BLaER1 (cell line): ENCODE measurements at regions not wholly inside any gene's neighbourhood (a gene's known extent, or its start where the extent isn't known, plus 50 kb on each side); places are given as distances from the start of the nearest gene placed in this dataset.
A peak's percentile ranks its signal among the peaks of the same experiment; 100 is the strongest.

Experiments used
- H3K27ac ChIP-seq: shearing (Covaris generic); formaldehyde crosslinking; 2 replicates; pipeline ENCODE4 v1.8.1; 2022
- H3K27me3 ChIP-seq: shearing (Covaris generic); formaldehyde crosslinking; 2 replicates; pipeline ENCODE4 v1.8.1; 2022
- H3K36me3 ChIP-seq: shearing (Covaris generic); formaldehyde crosslinking; 2 replicates; pipeline ENCODE4 v1.8.1; 2022
- H3K4me1 ChIP-seq: shearing (Covaris generic); formaldehyde crosslinking; 2 replicates; pipeline ENCODE4 v1.8.1; 2022
- H3K4me2 ChIP-seq: shearing (Covaris generic); formaldehyde crosslinking; 2 replicates; pipeline ENCODE4 v1.8.1; 2022
- H3K4me3 ChIP-seq: shearing (Covaris generic); formaldehyde crosslinking; 2 replicates; pipeline ENCODE4 v1.8.1; 2022
- H3K9ac ChIP-seq: shearing (Covaris generic); formaldehyde crosslinking; 2 replicates; pipeline ENCODE4 v1.8.1; 2022
- H3K9me3 ChIP-seq: shearing (Covaris generic); formaldehyde crosslinking; 2 replicates; pipeline ENCODE4 v1.8.1; 2022
- H4K20me1 ChIP-seq: shearing (Covaris generic); formaldehyde crosslinking; 2 replicates; pipeline ENCODE4 v1.8.1; 2022
- Cebpa-rat ChIP-seq: shearing (Covaris generic); IDR thresholded peaks from 2 replicates; pipeline ENCODE4 v1.8.1; 2022

DNA sequence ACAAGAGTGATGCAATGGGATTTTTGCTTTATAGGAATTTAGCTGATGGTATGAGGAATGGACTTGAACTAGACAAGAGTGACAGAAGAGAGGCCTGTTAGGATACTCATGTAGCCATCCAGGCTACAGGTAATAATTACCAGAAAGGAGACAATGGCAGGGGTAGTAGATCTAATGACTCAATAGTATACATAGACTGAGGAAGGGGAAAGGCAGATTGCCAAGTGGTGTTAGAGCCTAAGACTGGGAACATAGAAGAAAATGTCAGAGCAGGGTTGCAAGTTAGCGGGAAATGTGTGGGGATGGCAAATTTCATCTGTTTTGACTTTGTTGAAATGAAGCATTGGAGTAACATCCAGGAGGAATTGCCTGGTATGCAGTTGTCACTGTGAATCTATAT is 295.6 kb downstream of the UTRN start:
- Histone ChIP-seq H3K4me1 (peaks cover 37% of the 10 kb centered on the region), H3K9me3 (no peaks in the 10 kb centered on the region), H3K4me3 (no peak overlapping the region), H3K27ac (no peak overlapping the region), H3K9ac (no peak overlapping the region), H3K27me3 (no peaks in the 10 kb centered on the region), H3K36me3 (peaks cover 25% of the 10 kb centered on the region), H4K20me1 (peaks cover 50% of the 10 kb centered on the region), H3K4me2 (no peak overlapping the region)
- TF ChIP-seq Cebpa-rat, result no peak

DNA sequence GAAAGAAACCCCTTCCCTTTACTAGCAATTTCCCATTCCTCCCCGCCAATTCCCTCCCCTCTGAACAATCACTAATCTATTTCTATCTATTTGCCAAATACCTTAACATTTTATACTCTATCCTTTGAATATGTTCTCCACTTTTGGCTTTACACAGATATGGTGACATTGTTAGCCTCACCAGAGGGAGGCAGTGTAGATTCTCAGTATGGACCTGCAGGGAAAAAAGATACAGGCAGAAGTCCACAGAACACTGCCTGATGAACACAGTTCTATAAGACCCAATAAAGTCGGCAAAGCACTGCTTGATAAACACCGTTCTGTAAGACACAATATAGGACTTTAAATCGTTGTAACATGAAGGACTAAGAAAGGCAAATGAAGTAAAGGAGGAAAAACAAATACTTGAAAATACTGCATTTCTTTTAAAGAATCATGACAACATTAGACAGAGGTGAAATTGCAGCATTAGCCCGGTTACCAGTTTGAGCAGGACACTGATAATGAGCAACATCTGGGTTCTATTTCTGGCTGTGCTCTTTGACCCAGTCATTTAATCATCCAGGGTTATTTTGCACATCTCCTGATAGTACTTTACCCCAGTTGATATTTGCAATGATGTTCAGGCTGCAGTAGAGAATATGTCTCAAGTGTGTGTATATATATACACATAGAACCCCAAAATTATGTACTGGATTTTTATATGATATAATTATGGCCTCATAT is 296.8 kb downstream of the UTRN start:
- peaks cover 49% of the 10 kb centered on the region for H3K4me1 ChIP-seq
- H3K27me3 ChIP-seq, result no peaks in the 10 kb centered on the region

DNA sequence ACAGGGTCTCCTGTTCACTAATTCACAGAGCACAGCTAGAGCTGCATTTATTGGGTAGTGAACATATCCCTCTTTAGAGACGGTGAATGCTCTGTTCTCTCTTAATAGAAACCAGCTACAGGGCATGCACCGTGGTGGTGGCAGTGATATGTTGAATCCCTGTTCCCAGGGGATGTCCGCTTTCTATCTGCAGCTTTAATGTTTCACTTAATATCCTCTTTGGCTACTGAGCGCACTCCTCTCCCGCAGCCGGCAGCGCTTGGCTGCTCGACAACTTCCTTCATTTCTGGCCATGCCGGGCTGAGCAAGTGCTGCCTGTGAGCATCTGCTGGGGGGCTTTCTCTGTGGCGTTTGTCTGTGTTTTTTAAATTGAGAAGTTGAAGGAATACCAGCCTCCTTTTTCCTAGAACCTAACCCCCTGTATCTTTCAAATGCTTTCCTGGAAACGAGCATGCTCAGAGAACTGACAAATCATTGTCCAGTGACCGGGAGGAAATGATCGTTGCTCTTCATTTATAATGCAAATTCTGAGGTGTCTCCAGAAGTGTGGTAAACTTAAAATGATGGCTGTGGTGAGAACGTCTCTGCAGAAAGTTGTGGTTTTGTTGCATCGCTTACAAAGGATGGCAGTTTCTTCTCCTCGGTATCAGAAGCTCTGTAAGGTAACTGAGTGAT is 297.9 kb downstream of the UTRN start:
- Histone ChIP-seq H3K4me2 (peak overlapping the region; percentile 82), H3K27me3 (no peaks in the 10 kb centered on the region), H4K20me1 (peaks cover 50% of the 10 kb centered on the region), H3K9me3 (no peaks in the 10 kb centered on the region), H3K4me3 (peak overlapping the region; percentile 45), H3K36me3 (peaks cover 24% of the 10 kb centered on the region), H3K4me1 (peaks cover 56% of the 10 kb centered on the region), H3K9ac (peak overlapping the region; percentile 0; the same call in 1 of the 2 replicates), H3K27ac (no peak overlapping the region; the same call in 1 of the 2 replicates)
- TF ChIP-seq Cebpa-rat, result no peak

More for the DNA sequence above, 296.8 kb downstream of the UTRN start:
- Histone ChIP-seq H4K20me1 (peaks cover 50% of the 10 kb centered on the region), H3K9me3 (no peaks in the 10 kb centered on the region), H3K9ac (peak overlapping the region; percentile 0; the same call in 1 of the 2 replicates), H3K27ac (no peak overlapping the region), H3K4me2 (peak overlapping the region; percentile 82), H3K36me3 (peaks cover 21% of the 10 kb centered on the region), H3K4me3 (peak overlapping the region; percentile 45; the same call in 1 of the 2 replicates)
- no peak for TF ChIP-seq Cebpa-rat

DNA sequence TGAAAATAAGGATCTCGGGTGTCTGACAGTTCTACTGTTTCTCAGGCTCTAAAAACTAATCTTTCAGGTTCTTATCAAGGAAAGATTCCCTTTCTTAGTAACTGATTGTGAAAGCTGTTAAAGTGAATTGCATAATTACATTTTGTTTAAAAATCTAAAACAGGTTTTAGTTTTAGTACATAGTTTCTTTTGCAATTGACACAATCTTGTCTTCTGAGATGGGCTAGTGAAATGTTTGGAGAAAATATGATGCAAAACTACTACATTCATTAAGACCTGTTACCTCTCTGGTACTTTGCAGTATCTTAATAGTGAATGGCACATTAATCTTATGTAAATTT is 298.4 kb downstream of the UTRN start:
- Histone ChIP-seq H3K9ac (no peak overlapping the region; the same call in 1 of the 2 replicates), H3K27me3 (no peaks in the 10 kb centered on the region), H3K4me1 (peaks cover 61% of the 10 kb centered on the region), H3K27ac (no peak overlapping the region), H3K4me2 (peak overlapping the region; percentile 82), H3K4me3 (peak overlapping the region; percentile 45), H3K36me3 (peaks cover 19% of the 10 kb centered on the region), H4K20me1 (peaks cover 50% of the 10 kb centered on the region), H3K9me3 (no peaks in the 10 kb centered on the region)
- TF ChIP-seq Cebpa-rat, result no peak

DNA sequence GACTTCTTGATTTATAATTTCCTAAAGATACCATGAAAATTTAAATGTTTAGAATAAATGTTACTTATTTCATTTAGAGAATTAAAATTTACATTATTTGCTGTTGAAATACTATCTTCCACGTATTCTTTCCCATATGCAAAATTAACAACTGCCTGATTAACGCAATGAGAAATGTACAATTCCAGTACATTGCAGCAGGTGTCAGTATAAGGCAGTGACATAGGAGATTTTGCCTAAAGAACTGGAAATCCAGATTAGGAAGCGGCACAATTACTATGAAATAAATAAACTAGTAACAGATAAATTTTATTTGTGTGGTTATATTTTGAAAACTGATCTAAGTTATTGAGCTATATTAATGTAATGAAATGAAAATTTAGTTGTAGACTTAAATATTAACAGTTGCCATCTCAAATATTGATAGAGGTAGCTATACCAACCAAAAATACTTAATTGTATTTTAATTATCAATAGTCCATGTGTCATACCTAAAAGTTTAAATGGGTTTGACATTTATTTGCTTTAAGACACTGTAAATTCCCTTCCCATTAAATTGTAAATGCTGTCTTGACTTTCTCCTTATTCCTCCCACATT is 300.2 kb downstream of the UTRN start:
- Histone ChIP-seq H3K9ac (no peak overlapping the region), H3K36me3 (peaks cover 19% of the 10 kb centered on the region), H3K4me2 (no peak overlapping the region)

DNA sequence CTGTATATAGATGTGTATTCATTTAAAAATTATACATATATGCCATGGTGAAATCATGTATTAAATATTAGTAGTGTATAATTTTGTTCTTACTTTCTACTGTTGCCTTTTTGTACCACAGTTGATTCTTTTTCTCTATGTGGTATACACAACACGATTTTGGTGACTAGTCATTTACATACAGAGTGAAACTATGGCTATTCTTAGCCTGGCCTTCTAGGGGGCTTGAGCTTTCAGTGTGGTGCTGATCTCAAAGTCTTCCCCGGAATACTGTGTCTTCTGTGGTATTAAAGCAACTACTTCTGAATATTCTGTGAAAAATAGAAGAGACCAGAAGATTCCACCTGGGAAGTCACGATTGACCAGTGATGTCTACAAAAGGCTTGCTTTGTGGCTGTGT is 301.9 kb downstream of the UTRN start:
- peaks cover 30% of the 10 kb centered on the region for H3K36me3 ChIP-seq
- H3K9ac ChIP-seq, result no peak overlapping the region
- peaks cover 51% of the 10 kb centered on the region for H3K4me1 ChIP-seq
- no peak overlapping the region for H3K4me3 ChIP-seq
- no peak overlapping the region for H3K27ac ChIP-seq
- TF ChIP-seq Cebpa-rat, result no peak
- peaks cover 3% of the 10 kb centered on the region; the same call in 1 of the 2 replicates for H3K9me3 ChIP-seq
- H3K4me2 ChIP-seq, result no peak overlapping the region
- no peaks in the 10 kb centered on the region for H3K27me3 ChIP-seq
- H4K20me1 ChIP-seq, result peaks cover 29% of the 10 kb centered on the region

More for the DNA sequence above, 300.2 kb downstream of the UTRN start:
- no peak overlapping the region for H3K27ac ChIP-seq
- H4K20me1 ChIP-seq, result peaks cover 46% of the 10 kb centered on the region
- peaks cover 62% of the 10 kb centered on the region for H3K4me1 ChIP-seq
- H3K27me3 ChIP-seq, result no peaks in the 10 kb centered on the region
- no peak overlapping the region for H3K4me3 ChIP-seq
- no peak for TF ChIP-seq Cebpa-rat
- H3K9me3 ChIP-seq, result no peaks in the 10 kb centered on the region

DNA sequence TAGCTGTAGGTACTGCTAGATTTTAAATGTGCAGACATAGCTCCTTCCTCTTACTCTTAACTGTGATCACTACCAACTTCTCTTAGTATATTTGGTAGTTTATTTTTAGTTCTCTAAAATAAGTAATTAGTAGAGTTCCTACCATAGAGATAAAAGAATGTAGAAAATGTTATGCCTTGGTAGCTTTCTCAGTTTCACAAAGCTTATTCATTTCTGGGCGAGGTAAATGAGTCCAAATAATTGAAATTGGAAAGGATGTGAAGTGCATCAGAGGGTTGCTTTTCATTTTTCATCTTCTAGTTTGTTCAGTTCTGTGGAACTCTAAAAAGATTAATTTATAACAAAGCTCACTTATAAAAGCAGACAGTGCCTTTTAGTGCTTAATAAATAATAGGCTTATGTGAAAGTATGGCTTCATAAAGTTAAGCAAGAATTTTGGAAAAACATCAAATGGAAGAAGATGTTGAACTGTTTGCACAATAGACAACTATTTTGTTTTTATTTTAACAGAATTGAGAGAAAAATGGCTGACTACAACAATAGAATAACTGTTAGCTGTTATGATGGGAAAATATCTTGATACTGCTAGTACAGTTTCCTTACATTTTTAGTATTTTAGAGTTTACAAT is 303.7 kb downstream of the UTRN start:
- Histone ChIP-seq H3K4me1 (peaks cover 37% of the 10 kb centered on the region), H3K27ac (no peak overlapping the region), H3K4me2 (no peak overlapping the region), H3K9ac (no peak overlapping the region), H3K4me3 (no peak overlapping the region), H3K9me3 (peaks cover 17% of the 10 kb centered on the region), H4K20me1 (peaks cover 11% of the 10 kb centered on the region), H3K27me3 (no peaks in the 10 kb centered on the region), H3K36me3 (peaks cover 46% of the 10 kb centered on the region)
- no peak for TF ChIP-seq Cebpa-rat

DNA sequence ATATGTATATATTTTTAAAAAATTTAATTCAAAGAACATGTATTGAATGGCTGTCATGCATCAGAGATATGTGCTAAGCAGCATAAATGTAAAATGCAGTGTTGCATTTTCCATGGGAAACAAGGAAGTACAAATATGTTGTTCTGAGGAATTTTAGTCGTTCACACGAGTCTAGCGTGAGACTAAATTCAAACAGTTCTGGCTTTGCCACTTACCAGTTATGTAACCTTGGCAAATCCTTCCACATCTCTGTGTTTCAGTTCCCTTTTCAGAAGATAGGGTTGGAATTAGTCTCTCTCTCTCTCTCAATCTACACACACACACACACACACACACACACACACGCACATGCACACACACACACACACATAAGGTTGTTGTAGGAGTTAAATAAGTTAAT is 305.4 kb downstream of the UTRN start:
- peaks cover 50% of the 10 kb centered on the region for H3K36me3 ChIP-seq
- no peak overlapping the region for H3K9ac ChIP-seq
- H3K4me2 ChIP-seq, result no peak overlapping the region
- H3K4me1 ChIP-seq, result peaks cover 34% of the 10 kb centered on the region
- no peak overlapping the region for H3K4me3 ChIP-seq
- no peaks in the 10 kb centered on the region for H4K20me1 ChIP-seq
- no peaks in the 10 kb centered on the region for H3K27me3 ChIP-seq
- peaks cover 17% of the 10 kb centered on the region for H3K9me3 ChIP-seq
- H3K27ac ChIP-seq, result no peak overlapping the region
- no peak for TF ChIP-seq Cebpa-rat

DNA sequence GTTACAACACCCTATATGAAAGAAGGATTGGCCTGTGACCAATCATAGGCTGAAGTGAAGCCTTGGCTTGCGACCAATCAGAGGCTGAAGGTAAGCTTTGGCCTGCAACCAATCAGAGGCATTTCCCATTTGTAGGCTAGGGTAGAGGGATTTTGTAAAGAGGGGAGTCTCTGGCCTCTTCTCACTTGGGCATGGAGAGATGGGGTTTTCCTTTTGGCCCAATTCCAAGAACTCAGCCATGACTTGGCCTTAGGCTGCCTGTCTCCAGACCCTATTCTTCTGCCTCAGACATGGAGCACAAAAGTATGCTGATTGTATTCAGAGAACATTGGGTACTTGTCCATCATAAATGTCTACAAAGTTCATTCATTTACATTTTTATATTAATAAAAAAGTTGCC is 308.3 kb downstream of the UTRN start:
- Histone ChIP-seq H3K36me3 (peaks cover 43% of the 10 kb centered on the region), H3K27me3 (no peaks in the 10 kb centered on the region), H4K20me1 (no peaks in the 10 kb centered on the region), H3K4me1 (peaks cover 9% of the 10 kb centered on the region), H3K4me3 (no peak overlapping the region), H3K27ac (no peak overlapping the region), H3K9me3 (peaks cover 17% of the 10 kb centered on the region), H3K4me2 (no peak overlapping the region), H3K9ac (no peak overlapping the region)
- no peak for TF ChIP-seq Cebpa-rat
